ENCODE measurements at regions not wholly inside any gene's neighbourhood (a gene's known extent, or its start where the extent isn't known, plus 50 kb on each side); places are given as distances from the start of the nearest gene placed in this dataset.

- TF ChIP-seq CTCF (IDR thresholded peaks at IDR 0.05; ENCODE audit: insufficient read depth, low read depth, low read length), result no peak
- no peak for TF ChIP-seq EZH2 (IDR thresholded peaks at IDR 0.05; ENCODE audit: insufficient read depth, low read length)
Observed at GRCh38 chr10:30730306-30730705, 100.8 kb upstream of the LYZL2 start.

All from astrocyte (in vitro differentiated cells and primary cell).